GM19438 (cell line): ENCODE measurements at regions not wholly inside any gene's neighbourhood (a gene's known extent, or its start where the extent isn't known, plus 50 kb on each side); places are given as distances from the start of the nearest gene placed in this dataset.

Experiments
- ATAC-seq: cut with Tn5 transposase; IDR thresholded peaks from one replicate; pipeline ENCODE4 v1.9.1; 2021; ENCODE audit warnings: low read depth; ENCODE audit not compliant: unreplicated experiment

DNA sequence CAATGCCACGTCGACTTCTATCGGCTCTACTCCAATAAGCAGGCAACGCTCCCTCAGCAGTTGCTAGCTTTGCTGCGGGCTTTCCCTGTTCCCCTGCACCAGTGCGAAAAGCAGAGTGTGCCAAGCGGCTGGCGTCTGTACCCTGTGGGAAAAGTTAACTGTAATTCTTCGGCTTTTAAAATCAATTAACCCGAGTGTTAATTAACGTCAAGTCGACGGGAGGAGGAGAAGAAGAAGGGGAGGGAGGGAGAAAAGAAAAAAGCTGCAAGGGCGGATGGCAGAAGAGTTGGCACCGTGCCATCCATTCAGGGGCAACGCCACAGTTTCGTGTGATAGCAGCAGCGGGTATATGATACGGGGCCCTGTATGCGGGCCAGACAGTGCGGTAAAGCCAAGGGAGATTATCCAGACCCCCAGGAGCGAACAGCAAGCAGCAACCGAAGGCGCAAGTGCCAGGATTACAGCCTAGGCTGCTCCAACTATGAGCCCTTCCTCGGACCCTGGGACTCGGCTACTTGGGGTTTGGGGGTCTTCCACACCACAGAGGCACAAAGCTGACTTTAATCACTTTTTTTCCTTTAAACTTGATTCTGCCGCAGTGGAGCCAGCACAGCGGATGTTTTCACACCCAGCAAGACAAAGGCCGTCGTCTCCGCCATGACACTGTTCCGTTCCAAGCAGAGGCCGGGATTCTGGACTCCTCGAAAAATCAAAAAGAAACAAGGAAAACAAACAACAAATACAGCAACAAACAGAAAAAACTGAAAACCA is 253.8 kb upstream of the PMFBP1 start:
- ATAC-seq = no peak

DNA sequence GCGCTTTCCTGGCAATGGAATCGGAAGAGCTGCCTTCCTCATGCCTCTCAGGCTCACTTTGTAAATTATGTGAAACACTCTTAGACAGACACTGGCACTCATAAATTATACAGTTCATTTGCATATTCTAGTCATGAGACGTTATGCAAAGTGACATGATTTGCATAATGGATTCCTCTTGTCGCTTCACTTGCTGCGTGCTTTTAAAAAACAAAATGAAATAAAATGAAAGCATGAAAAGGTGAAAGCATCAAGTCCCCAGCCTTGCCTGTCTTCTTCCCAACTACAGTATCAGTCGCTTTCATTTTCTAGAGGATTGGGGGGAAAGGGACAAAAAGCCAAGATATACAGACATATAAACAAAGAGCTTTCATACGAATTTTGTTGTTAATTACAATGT is 252.8 kb upstream of the PMFBP1 start:
- ATAC-seq = no peak

DNA sequence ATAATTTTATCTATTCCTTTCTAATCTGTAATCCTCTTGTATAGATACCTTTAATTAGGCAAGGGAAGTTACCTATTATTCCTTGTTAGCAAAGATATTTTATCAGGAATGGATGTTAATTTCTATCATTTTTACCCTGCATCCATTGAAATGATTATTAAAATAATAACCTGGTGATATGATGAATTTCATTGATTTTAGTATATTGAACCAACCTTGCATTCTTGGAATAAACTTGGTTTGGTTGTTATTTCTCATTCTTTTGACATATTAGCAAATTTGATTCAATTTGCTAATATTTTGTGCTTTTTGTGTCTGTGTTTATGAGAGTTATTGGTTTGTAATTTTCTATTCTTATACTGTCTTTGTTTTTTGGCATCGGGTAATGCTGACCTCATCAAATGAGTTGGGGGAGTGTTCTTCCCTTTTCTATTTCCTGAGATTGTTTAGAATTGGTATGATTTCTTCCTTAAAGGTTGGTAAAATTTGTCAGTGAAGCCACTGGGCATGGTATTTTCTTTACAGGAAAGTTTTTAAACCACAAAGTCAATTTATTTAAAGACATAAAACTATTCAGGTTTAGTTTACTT is 250.4 kb upstream of the PMFBP1 start:
- ATAC-seq = no peak

DNA sequence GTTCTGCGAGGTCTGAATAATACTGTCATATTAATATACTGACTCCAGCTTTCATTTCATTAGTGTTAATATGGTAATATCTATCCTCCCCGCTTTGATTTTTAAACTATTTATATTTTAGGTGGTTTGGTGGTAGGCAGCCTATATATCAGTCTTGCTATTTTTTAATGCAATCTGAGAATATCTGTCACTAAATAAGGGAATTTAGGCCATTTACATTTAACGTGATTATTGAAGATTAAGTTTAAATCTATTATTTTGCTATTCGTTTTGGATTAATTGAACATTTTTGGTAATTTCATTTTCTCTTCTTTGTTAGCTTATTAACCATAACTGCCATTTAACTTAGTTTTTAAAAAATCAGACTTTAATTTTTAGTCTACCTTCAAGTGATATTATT is 247.7 kb upstream of the PMFBP1 start:
- ATAC-seq = no peak

DNA sequence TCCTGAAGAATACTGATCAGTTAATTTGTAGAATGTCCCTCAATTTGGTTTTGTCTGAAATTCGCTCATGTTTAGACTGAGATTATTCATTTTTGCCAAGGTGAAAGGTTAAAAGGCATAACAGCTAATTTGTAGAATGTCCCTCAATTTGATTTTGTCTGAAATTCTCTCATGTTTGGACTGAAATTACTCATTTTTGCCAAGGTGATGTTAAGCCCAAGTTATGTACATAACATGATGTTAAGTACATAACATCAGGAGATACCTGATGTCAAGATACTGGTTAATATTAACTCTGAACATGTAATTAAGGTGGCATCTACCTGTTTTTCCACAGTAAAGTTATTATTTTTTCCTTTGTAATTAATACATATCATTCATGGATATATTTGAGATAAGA is 243.4 kb upstream of the PMFBP1 start:
- ATAC-seq = no peak

DNA sequence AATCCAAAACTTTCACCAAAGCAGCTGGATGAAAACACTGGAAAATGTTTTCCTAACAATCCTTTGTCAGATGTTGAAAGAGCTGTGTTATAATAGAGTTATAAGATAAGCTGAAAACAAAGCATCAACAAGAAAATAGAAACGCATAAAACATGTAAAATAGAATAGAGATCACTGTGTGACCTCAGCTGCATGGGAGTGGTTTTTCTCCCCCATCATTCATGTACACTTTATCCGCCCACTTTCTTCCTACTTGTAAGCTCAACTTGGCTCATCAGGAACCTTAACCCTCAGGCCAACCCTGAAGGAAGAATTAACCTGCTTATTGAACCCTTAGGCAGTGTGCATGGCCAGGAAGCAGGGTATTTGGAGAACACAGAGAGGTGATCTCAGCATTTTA is 238.5 kb upstream of the PMFBP1 start:
- no peak for ATAC-seq

DNA sequence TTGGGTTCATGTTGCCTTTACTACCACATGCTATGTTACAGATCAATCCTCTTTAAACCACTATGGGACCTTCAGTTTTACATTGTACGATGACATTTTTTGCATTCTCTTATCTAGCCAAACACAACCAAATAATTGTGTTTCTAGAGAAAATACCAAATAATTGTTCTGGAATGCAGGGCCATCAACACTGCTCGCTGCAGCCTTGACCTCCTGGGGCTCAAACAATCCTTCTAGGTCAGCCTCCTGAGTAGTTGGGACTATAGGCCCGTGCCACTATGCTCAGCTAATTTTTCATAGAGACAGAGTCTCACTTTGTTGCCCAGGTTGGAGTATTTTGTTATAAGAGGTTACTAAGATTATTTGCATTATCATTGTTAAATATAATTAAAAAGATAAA is 237.5 kb upstream of the PMFBP1 start:
- ATAC-seq = no peak

DNA sequence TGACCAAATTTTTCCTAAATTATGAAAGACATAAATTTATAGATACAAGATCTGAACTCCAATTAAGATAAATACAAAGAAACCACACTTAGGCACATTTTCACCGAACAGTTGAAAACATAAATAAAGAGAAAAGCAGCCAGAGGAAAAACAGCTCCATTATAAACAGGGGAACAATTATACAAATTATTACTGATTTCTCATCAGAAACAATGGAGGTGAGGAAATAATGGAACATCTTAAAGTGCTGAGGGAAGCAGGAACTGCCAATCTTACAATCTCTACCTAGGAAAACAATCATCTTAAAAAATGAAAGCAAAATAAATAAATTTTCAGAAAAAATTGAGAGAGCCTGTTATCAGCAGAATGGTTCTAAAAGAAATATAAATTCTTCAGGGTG is 234.4 kb upstream of the PMFBP1 start:
- ATAC-seq = no peak

DNA sequence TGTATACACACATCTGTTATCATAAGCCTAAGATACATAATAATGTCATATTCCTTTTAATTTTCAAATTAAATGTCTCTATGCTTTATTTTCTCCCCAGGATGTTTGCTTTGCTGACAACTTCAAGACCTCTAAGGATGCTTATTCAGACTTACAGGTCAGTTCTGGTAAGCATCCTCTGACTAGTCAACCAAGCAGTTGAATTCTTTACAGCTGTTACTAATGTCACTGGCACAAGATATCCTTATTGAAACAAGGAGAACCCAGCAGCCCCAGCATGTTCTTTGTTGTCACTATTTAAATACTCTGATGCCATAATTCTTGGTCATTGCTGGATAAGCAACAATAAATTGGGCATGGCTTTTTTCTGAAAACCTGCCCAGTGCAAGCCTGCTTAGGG is 232.3 kb upstream of the PMFBP1 start:
- no peak for ATAC-seq

DNA sequence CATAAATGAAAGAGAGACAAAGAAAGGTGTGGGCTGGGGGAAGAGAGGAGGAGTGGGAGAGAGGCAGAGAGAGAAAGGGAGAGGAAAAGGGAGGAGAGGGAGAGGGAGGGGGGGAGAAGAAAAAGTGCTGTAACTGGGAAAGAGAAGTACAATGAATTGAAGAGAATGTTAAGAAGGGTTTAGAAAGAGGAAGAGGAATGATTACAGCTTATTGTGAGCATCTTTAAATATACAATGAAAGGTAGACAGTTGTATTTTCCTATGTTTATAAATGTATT is 229.1 kb upstream of the PMFBP1 start:
- ATAC-seq = no peak

DNA sequence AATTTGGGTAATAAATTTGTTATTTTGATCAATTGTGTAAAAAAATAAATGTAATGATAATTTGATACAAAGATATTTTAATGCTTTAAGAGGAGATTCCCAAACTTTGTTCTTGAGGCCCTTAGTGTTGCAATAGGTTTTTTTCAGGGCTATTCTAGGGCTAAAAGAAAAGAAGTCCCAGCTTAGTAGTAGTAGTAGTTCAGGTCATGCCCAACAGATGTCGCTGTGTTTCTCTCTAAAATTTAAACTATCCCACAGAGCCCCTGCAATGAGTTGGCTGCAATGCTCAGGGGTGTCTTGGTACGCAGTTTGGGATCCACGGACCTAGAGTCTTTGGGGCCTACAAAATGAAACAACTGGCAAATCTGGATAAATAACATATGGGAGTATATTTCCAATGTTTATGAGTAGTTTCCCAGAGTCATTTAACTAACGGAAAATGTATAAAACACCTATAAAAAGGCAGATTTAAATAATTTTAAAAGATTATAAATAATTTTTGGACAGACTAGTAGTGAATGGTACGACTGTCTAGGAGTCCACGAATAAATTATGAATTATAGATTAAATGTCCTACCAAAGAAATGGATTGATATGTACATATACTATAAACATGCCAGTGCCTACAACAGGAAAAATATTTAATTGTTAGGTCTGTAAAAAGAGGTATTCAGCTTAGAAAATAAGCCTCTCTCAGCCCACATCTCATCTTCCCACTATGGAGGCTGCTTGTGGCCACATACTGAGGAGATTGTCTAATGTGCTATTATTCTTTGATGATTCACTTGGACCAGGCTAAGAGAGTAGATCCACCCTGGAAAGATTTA is 228.5 kb upstream of the PMFBP1 start:
- no peak for ATAC-seq

DNA sequence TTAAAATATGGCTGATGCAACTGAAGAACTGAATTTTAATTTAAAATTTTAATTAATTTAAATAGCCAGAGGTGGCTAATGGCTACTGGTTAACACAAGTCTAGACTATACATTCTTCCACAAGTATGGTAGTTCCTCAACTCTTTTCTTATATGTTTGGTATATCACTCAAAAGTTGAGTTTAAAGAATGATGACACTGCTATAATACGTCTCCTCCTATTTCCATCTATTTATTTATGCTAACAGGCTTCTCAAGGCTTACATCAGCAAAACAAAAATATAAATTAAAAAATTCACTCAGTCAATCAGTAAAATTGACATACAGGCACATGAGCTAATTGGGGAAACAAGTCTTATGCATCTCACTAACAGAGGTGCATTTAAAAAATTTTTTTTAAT is 227.9 kb upstream of the PMFBP1 start:
- ATAC-seq = no peak

DNA sequence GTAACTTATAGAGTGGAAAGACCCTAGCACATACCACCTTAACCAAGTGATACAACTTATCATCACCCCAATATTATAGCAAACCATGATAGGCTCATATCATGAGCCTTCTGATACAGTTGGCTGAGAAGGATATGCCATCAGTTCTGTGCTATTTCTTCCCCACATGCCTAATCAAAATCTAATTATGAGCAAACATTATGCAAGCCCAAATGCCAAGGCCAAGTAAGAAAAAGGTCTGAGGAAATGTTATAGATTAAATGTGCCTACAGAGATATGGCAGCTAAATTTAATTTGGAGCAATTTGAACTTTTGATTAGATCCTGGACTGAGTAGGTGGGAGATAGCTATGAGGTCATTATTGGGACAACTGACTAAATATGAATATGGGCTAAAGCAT is 225.9 kb upstream of the PMFBP1 start:
- no peak for ATAC-seq

DNA sequence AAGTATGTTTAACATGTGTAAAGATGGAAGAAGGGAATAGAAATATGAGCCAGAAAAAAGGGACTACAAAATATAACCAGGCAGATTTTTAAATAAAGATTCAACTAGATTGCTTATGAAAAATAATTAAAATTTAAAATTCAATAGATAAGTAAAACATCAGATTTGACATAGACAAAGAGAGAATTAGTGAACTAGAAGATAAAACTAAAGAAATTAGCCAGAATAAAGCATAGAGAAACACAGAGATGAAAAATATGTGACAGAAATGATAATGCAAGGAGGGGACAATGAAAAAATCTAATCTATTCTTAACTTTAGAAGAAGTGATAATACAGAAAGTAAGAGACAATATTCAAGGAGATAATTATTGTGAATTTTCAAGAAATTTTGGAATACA is 222.6 kb upstream of the PMFBP1 start:
- no peak for ATAC-seq

DNA sequence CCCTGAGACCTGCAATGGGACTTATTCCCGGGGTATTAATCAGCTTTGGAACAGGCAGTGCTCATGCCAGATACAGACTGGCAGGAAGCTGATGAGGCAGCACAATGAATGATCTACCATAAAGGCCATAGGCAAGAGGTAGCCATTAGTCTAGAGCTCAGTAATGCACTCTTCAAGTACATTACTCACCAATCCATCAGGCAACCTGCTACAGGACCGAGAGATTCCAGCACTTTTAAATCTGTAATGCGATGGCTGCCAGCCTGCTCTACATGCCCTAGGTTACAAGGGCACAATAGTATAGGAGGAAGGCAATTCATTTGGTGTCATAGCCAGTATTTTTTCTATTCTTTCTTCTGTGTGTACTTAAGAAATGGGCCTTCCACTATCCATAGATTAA is 217.8 kb upstream of the PMFBP1 start:
- no peak for ATAC-seq

DNA sequence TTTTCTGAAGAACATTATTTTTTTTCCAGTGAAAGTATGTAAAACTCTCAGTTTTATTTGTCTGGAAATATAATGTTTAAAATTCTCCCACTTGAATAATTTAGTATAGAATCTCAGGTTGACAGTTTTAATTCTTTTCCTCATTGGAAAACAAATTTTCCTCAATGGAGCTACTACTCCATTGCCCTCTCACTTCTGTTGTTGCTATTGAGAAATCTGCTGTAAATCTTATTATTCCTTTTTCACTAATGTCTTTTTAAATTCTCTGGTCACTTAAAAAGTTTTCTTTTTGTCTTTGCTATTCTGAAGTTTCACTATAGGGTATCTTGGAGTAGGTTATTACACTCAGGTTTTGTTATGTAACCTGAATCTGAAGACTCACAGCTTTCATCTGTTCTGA is 216.1 kb upstream of the PMFBP1 start:
- ATAC-seq = no peak

DNA sequence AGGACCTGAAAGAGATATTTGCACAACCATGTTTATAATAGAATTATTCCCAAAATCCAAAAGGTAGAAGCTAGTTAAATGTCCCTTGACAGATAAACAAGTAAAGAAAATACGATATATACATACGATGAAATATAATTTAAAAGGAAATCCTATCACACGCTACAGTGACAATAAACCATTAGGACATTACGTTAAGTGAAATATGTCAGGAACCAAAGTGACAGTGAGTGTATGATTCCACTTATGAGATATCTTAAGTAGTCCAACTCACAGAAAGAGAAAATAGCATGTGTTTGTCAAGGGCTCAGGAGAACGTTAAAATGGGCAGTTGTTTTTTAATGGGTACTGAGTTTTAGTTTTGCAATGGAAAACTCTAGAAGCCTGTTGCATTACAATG is 212.7 kb upstream of the PMFBP1 start:
- ATAC-seq = no peak

DNA sequence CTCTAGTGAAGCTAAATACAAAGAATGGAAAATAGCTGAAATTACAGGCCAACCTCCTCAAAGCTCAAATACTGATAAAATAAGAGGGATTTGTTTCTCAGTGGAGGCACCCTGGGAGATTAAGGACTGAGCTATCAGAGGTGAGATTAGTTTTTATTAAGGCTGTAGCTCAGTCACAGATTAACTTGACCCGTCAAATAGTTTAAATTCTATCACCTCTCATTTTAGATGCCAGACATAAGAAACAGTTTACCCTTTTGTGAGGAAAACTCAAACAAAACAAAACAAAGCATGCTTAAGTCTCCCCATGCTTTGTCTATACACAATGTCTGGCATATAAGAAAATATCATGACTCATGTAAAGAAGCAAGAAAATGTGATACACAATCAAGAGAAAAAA is 208.3 kb upstream of the PMFBP1 start:
- no peak for ATAC-seq

DNA sequence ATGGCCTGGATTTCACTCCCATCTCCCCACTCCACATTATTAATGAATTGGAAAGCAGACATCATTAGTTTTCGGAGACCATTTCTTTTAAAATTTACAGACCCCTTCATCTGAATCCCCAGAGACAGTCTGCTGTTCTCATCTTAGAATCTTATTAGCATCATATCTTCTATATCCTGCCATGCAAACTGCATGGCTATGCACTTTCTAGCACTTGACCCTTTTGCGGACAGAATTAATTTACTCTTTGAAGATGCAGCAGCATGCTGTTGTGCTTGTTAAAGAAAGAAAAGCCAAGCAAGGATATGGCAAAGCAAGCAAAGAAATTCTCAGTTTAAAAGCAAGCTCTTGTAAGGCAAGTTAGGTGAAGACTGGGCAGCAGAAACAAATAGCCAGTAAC is 201.2 kb upstream of the PMFBP1 start:
- no peak for ATAC-seq

DNA sequence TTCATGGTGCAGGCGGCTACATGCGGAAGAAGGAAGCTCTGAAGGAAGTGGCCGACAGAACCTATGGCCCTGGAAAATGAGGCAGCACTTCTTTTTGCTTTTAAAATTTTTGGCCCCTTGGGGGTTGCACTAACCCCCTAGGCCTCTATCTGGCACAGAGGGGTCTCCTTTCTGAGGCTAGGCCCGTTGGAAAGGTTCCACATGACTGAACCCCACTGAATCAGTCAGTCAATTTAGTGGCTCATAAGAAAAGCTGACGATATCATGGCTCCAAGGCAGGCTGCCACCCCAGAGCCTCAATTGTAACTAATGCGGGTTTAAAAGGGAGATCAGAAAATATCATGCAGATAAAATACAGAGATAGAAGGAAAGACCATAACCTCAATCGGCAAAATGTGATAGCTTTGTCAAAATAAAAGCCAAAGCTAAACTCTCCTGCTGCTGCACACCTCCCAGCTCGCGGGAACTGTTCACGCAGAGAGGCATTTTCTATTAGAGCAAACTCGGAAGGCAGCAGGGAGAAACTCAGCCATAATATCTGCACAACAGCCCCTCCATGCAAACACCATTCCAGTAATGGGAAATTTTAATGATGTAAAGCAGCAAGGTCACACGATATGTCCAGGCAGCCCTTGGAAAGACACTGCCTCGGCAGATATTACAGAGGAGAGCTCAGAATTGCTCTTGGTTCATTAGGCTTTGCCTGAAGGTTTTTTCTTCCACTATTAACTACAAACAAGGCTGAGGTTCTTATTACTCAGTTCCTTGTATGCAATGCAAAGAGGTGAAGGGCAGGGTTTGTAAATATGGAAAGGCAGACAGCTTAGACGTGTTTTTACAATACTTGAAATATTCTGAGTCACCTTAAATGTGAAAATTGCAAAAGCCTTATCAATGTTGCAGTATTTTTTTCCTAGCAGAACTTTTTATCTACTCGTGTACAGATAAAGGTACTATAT is 200.4 kb upstream of the PMFBP1 start:
- no peak for ATAC-seq
